ENCODE measurements at regions not wholly inside any gene's neighbourhood (a gene's known extent, or its start where the extent isn't known, plus 50 kb on each side); places are given as distances from the start of the nearest gene placed in this dataset.
"Not testable (repeated sequence)": the region's sequence is repeated elsewhere in the genome, so short reads cannot be mapped to it uniquely, and the experiment has no call there.

DNA sequence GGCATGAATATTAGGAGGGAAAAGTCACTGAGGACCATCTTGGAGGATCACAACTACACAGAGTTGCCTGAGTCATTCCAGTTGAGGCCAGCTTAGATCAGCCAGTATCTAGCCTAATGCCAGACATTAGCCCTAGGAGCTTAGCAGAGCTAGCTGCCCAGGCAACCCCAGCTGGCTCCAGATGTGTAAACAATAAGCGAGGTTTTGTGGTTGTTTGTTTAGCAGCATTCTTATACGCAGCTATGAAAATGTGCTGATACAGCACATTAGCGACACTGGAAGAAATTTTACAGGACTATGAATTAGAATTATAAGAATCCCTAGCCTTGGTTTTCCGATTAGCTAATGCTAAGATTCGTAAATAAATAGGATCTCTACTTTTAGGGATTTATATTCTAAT lies 59.3 kb downstream of the BTBD3 start:
- intact Hi-C loops (cut with DNase I) = no loop called here

DNA sequence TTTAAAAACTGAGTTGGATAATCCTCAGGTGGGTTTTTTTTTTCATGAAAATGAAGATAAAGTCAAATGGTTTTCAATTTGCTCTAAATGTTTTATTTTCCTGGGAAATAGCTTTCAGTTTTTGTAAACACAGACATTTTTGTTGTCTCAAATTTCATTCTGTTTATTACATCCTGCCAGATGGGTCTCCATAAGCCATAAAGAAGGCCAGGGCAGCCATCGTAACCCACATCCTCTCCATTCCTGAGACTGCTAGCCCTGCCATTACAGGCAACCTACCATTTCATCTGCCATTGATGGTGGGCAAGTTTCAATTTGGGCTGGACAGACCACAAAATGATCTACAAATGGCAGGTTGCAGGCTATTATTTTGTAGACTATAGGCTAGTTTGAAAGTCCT lies 60.8 kb downstream of the BTBD3 start:
- intact Hi-C loops (cut with DNase I) = no loop called here
- no peak for DNase-seq (ENCODE audit: low spot score)

More for the DNA sequence above, 59.3 kb downstream of the BTBD3 start:
- DNase-seq (ENCODE audit: low spot score) = no peak

DNA sequence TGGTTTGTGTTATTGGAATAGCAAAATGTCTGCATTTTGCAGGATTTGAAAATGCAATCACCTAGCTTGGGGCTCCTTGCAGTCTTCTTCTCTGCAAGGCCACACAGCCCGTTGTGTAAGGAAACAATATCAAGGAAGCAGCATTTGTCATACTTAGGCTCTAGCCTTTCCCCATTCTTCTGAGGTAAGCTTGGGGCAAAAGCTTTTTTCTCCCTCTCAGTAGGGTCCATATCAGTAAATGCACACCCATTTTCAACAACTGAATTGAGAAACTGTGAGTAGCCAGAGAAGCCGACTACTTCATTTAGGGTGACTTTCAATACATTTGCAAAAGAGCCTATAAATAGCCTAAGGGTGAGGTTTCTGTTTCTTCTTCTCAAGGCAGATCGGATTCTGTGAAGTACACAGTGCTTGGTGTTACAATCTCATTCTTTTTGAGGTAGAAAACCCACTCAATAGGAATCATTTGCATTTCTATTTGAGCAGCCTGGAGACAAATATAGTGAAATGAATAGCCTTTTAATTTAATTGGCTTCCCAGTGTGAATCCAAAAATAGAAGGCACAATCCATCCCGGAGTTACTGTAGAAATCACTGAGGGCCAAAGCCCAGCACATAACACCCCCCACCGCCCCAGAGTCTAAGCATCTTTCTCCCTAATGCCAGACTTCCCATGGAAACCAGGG lies 61.8 kb downstream of the BTBD3 start:
- no peak for DNase-seq (ENCODE audit: low spot score)
- intact Hi-C loops (cut with DNase I) = no loop called here

DNA sequence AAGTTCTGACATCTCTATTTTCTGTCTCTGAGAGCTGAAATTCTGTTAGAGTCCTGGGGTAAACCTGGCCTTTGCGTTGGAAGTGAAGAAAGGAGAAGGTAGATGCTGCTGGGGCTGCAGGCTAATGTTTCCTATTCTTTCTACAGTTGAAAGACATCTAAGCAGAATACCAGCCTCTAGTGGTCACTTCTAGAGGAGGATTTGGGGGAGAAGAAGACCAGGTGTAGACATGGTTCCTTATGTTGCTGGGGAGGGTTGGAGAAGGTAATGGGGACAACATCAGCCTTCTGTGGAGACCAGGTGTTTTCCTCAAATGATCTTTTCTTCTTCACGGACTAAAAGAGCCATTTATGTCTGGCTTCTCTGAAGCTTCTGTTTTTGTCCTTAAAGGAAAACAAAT lies 62.6 kb downstream of the BTBD3 start:
- intact Hi-C loops (cut with DNase I) = no loop called here
- no peak for DNase-seq (ENCODE audit: low spot score)

DNA sequence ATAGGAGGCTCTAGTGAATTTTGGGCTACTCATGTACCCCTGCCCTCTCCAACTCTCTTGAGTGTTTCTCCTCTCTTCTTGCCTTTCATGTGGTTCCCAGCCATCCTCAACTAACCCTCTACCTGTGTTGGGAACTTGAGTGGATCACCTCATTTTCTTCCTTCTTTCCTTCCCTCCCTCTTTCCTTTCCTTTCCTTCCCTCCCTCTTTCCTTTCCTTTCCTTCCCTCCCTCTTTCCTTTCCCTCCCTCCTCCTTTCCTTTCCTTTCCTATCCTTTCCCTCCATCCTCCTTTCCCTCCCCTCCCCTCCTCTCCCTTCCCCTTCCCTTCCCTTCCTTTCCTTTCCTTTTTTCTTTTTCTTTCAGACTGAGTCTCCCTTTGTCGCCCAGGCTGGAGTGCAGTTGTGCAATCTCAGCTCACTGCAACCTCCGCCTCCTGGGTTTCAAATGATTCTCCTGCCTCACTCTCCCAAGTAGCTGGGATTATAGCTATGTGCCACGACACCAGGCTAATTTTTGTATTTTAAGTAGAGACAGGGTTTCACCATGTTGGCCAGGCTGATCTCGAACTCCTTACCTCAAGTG lies 63.8 kb downstream of the BTBD3 start:
- no peak for DNase-seq (ENCODE audit: low spot score)
- intact Hi-C loops (cut with DNase I) = no loop called here

DNA sequence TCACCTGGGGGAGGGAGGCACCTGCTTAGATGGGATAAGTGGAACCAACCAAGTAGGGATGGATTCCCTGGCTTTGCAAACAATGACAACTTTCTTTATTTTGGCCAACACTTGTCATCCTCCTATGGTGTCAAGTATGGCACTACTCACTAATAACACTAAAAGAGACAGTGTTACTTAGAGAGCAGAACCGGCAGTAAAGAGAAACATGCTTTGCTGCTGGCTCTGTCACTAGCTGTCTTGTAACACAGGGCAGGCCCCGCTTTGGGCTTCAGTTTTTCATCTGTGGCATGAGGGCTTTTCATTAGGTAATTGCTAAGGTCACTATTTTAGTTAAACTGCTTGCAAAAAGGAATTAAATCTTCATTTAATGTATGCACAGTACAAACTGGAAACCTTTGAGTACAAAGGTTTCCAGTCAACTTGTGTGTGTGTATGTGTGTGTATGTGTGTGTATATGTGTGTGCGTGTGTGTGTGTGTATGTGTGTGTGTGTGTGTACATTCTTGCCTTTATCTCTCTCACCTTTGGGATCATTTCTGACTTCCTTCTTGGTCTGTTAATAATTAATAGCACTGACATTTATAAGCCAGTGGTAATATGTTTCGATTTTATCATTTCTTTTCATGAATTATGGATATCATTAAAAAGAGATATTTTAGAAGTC lies 64.7 kb downstream of the BTBD3 start:
- no peak for DNase-seq (ENCODE audit: low spot score)
- intact Hi-C loops (cut with DNase I) = no loop called here

DNA sequence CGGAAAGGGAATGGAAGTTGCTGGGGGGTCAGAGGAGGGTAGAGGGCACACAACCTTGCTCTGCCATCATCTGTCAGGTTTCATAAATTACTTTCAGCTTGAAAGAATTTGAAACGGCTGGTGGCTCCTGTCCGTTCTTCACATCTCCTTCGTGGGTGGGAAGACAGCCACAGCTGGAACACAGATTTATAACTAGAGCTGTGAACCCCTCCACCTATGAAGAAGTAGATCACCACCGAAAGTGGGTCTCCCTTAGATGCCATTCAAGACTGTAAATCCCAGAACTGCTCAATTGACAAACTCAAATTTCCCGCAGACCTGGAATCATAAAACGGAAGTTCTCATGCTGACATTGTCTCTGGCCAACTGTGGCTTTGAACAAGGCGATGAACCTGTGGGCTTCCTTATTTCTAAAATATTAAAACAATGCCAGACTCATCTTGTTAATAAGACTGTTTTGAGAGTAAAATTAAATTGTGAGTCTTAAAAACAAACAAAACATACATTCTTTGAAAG lies 65.3 kb downstream of the BTBD3 start:
- DNase-seq (ENCODE audit: low spot score) = no peak
- intact Hi-C loops (cut with DNase I) = no loop called here

DNA sequence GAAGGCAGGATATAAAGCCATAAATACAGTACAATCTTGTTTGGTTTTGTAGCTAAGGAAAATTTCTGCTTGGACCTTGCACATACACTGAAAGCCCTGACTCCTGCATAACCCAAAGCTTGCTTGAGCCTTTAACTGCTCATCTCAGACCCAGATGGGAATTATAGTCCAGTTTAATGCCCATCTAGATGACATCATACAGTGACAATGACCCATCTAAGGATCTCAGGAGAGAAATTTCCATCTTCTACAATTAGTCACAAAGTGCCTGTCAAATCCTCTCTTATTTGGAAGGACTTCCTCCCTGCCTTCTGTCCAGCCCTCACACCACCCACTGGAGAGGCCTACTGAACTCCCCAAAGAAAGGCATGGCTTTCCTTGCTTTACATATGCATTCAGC lies 69.3 kb downstream of the BTBD3 start:
- intact Hi-C loops (cut with DNase I) = no loop called here
- no peak for DNase-seq (ENCODE audit: low spot score)

DNA sequence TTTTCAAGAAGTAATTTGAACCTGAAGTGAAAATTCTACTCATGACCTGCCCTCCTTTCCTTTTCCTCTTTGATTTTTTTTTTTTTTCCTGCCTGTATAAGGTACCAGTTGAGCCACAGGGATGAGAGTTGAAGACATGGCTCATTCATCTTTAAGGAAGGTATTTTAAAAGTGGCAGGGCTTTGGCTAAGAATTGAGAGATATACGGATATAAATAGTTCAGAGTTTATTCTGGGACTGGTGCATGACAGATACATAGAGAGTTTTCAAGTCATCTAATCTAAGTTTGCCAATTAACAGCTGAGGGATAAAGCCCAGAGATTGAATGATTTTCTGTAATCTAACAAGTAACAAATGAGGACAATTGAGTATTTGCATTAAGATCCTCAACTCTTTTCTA lies 69.8 kb downstream of the BTBD3 start:
- no peak for DNase-seq (ENCODE audit: low spot score)
- intact Hi-C loops (cut with DNase I) = no loop called here

DNA sequence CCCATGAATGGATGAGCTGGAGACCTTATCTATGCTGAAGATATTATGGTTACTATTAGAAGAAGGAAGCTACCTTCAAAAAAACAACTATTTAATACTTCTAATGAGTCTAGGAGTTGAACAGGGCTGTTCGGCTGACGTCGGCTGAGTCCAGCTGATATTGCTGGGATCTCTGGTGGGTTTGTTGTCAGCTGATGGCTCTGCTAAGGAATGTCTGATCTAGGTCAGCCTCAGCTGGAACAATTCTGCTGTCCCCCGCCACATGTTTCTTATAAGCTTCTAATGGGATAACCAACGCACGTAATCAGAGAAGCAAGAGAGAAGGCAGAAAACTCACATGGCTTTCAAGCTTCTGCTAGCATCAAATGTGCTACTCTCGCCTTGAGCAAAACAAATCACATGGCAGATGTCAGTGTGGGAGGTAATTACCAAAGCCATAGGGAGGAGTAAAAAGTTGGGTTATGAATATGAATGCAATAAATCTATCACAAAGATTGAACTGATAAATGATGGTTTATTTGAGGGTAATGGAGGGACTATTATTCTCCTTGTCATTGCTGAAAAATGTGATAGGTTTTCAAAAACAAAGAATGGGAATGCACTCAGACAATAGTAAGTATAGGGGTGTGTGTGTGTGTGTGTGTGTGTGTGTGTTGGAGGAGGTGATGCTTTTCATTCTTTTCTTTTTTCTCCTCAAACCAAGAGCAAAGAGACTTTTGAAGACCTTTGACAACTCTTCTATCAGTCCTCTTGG lies 71.5 kb downstream of the BTBD3 start:
- intact Hi-C loops (cut with DNase I) = no loop called here
- no peak for DNase-seq (ENCODE audit: low spot score)

DNA sequence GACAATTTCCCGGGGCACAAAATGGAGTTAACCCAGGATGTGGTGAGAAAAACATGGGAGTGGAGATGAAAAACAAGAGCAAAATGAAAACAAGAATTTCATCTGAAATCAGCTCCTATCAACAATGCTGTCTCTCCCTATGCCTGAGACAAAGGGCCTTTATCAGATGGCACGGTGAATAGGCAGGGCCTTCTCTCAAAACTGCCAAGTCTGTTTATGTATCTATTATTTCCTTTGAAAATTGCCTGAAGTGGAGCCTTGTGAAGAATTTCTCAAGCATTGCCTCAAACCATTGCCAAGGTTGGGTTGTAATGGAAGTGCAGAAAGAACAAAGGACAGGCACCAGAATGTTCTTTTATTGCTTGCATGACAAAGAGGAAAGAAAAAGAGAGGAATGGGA lies 74.7 kb downstream of the BTBD3 start:
- intact Hi-C loops (cut with DNase I) = no loop called here
- no peak for DNase-seq (ENCODE audit: low spot score)

DNA sequence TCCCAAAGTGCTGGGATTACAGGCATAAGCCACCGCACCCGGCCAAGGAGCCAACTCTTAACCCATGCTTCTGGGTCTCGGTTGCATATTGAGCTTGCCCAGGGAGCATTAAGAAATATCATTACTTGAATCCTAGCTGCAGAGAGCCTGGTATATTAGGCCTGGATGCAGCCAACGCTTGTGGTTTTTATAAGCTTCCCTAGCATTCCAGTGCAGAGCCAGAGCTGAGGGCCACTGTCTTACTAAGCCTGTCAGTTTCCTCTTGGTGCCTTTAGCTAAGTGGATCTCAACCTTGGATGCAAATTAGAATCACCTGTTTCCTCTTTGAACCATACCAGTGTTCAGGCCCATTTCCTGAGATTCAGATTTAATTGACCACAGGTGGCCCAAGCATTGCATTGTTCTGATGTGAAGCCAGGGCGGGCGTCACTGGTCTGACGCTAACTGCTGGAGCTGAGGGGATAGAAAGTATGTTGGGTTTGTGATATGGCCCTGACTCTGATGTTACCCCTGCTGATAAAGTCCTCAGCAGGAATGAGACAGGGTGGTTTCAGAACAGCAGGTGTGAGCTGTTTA lies 76.3 kb downstream of the BTBD3 start:
- intact Hi-C loops (cut with DNase I) = no loop called here
- no peak for DNase-seq (ENCODE audit: low spot score)

DNA sequence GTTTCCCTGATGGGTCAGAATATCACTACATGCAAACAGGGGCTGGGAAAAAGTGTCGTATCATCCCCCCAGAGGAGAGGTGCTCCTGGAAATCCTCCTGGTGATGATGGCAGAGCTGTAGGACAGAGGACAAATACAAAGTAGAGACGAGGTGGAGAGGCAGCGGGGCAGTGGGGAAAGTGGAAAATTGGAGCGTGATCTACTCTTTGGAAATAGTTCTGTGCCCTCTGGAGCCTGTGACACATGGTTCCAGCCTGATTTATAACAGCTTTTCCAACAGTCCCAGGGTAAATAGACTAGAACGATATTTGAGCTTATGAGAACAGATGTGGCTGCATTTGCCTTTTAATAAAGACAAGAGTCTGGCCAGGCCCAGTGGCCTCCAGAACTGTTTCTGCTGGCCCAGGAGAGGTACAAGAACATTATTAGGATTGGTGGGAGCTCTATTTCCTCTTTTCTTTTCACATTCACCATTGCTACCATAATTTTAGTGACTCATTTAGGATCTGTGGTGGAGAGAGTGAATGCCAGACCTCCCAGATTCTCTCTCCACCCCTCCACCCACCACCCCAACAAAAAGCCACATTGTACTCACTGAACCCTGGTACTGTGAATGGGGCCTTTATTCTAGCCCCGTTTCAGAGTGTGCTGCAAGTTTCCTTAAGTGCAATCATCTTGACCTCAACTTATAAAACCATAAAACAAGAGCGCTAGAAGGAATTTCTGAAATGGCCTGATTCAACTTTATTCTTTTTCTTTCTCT lies 78.3 kb downstream of the BTBD3 start:
- intact Hi-C loops (cut with DNase I) = no loop called here
- DNase-seq (ENCODE audit: low spot score) = no peak

DNA sequence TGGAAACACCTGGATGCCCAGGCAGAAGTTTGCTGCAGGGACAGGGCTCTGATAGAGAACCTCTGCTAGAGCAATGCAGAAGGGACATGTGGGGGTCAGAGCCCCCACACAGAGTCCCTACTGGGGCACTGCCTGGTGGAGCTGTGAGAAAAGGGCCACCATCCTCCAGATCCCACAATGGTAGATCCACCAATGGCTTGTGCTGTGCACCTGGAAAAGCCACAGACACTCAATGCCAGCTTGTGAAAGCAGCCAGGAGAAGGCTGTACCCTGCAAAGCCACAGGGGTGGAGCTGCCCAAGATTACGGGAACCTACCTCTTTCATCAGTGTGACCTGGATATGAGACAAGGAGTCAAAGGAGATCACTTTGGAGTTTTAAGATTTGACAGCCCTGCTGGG lies 87.1 kb downstream of the BTBD3 start:
- DNase-seq (ENCODE audit: low spot score); intact Hi-C loops (cut with DNase I): not testable (repeated sequence)

DNA sequence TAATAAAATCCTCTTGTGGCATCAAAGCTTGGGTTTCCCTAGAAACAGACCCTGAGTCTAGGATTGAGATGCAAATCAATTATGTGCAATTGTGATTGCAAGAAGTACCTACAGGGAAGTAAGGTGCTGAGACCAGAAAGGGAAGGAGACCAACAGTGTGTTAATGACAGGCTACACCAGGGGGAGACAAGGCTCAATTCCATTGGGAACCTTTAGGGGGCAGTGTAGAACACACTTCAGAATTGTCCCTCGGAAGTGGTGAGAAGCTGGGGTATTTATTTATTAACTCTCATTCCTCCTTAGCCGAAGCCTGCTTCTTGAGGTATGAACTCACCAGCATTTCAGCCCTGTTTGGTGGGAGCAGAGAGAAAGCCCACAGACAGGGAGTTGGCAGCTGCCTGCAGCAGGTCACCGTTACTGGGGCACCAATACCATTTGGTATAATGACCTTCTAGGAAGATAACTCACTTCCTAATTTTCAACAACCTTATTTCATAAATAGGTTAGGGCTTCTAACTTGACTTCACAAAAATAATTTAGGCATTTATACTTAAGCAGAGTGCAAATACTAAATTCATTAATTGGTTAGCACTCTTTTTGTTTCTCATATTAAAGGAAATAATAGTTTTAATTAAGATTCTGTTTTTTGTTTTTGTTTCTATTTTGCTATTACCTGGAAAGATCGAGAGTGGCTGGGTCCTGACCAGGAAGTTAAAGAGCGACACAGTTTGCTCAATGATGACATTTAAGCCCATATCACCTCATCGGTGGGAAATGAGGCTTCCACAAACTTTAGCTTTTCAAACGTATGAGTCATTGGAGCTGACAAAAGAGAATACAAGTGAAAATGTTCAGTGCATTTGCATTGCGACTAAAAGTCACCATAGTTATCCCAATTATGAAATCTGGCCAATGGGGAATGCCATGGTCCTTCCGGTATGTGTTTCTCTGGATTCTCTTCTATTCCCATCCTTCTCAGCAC lies 94.8 kb downstream of the BTBD3 start:
- intact Hi-C loops (cut with DNase I) = no loop called here
- DNase-seq (ENCODE audit: low spot score) = no peak

DNA sequence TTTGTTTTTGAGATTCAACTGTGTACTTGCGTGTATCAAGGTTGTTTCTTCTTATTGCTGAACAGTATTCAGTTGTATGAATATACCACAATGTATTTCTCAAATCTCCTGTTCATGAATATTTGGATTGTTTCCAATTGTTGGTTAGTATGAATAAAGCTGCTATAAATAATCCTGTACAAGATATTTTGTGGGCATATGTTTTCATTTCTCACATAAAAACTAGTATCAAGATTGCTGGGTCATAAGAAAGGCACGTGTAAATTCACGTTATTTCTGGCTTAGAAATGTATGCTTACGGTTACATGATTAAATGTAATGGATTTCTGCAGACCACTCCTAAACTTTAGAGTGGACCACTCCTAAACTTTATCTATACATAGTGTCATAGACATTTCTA lies 96.6 kb downstream of the BTBD3 start:
- no peak for DNase-seq (ENCODE audit: low spot score)
- intact Hi-C loops (cut with DNase I) = no loop called here

DNA sequence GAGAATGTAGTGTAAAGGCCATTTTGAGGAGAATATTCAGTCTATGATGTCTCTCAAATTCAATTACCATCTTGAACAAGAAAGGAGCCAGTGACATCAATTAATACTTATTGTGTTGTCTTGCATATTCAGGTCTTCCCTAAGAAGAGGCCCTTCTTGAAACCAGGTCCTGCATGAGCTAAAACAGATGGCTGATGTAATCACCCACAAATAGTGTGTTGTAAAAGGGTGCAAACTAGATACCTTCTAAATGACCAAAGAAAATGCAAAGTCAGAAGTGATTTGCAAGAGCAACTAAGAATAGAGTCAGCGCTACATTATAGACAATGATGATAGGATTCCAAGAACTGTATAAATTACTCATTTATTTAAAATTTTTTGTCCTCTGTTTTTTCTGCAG lies 97.0 kb downstream of the BTBD3 start:
- intact Hi-C loops (cut with DNase I) = no loop called here
- no peak for DNase-seq (ENCODE audit: low spot score)

DNA sequence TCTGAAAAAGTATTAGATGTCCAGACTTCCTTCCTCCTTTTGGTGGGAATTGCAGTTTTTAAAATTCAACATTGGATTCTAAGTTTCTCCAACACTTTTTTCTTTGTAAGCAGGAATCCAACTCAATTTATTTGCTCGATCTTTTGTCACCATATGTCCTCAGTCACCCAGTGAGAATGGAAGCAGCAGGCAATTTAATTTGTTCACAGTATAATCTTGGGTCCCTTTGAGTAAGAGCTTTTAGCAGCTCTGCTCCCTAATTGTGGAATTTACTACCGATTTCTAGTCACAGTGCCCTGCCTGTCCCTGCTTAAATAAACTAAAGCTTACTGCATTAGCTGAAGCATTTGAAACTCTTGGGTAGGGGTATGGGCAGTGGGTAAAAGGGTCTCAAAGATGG lies 98.6 kb downstream of the BTBD3 start:
- intact Hi-C loops (cut with DNase I) = no loop called here
- DNase-seq (ENCODE audit: low spot score) = no peak

Data from posterior vena cava (tissue), 2 donors.